NOMO-1 treated with DMSO at 0.1 percent for 48 hours (cell line): ENCODE measurements at regions not wholly inside any gene's neighbourhood (a gene's known extent, or its start where the extent isn't known, plus 50 kb on each side); places are given as distances from the start of the nearest gene placed in this dataset.
"Not testable (repeated sequence)": the region's sequence is repeated elsewhere in the genome, so short reads cannot be mapped to it uniquely, and the experiment has no call there.

Experiments
- DNase-seq: peaks from one replicate; lab custom pipeline; 2025; ENCODE audit not compliant: unreplicated experiment; lab: John Stamatoyannopoulos, UW

DNA sequence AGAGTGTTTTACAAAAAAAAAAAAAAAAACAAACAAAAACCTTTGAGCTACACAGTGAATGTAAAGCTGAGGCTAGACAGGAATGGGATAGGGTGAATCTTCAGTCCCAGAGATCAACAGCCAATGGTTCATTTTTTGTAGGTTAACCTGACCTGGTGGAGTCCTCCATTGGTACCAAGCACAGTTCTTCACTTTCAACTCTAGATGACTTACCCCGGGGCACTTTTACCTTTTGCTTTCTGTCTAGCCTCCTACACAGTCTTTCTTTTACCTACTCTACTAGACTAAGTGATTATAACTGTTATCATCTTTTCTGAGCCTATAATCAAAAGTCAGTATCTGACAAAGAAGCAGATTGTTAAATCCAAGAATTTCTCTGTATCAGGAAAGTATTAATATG, 50.9 kb downstream of the ANXA2R start:
- no peak for DNase-seq

DNA sequence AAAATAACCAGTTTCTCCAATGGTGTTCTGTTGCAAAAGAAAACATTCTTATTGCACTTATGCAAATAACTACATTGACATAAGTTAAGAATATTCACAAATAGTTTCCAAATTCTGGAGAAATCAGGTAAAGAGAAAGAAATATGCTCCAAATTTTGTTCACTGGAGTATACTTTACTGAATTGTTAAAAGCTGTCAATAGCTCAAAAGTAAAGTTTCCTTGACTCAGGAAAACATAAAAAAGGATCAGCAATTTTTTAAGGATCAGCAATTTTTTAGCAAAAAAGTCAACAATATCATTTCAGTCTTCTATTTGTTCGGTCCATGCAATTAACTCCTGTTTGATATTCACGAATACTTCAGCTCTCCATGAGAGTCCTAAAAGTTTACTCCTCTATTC, 51.6 kb downstream of the ANXA2R start:
- no peak for DNase-seq

- DNase-seq: no peak
Observed at GRCh38 chr5:42985129-42986037, 54.7 kb downstream of the ANXA2R start.

DNA sequence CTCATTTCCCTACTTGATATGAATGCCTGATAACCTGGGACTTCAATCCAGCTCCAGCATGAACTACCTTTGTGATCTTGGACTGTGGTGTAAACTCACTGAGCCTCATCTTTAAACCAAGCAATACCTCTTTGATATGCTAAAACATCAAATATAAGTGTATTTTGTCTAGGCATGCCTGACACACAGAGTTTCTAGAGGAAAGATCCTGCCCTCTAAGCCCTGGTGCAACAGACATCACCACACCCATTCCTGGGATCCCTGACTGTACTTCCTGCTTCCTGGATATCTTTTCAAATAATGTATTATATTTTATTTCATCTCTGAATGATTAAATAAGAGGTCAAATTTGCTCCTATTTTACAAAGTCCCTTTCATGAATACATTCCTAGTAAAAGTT, 55.8 kb downstream of the ANXA2R start:
- no peak for DNase-seq

- no peak for DNase-seq
Observed at GRCh38 chr5:42982107-42982622, 58.0 kb downstream of the ANXA2R start.

- DNase-seq: not testable (repeated sequence)
Observed at GRCh38 chr5:42981417-42982106, 58.6 kb downstream of the ANXA2R start.

DNA sequence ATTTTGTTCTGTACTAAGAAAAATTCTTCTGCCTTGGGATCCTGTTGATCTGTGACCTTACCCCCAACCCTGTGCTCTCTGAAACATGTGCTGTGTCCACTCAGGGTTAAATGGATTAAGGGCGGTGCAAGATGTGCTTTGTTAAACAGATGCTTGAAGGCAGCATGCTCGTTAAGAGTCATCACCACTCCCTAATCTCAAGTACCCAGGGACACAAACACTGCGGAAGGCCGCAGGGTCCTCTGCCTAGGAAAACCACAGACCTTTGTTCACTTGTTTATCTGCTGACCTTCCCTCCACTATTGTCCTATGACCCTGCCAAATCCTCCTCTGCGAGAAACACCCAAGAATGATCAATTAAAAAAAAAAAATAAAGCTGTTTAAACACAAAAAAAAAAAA, 59.1 kb downstream of the ANXA2R start:
- DNase-seq: not testable (repeated sequence)

DNA sequence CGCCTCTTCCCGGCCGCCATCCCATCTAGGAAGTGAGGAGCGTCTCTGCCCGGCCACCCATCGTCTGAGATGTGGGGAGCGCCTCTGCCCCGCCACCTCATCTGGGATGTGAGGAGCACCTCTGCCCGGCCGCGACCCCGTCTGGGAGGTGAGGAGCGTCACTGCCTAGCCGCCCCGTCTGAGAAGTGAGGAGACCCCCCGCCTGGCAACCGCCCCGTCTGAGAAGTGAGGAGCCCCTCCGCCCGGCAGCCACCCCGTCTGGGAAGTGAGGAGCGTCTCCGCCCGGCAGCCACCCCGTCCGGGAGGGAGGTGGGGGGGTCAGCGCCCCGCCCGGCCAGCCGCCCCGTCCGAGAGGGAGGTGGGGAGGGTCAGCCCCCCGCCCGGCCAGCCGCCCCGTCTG, 59.7 kb downstream of the ANXA2R start:
- not testable (repeated sequence) for DNase-seq

DNA sequence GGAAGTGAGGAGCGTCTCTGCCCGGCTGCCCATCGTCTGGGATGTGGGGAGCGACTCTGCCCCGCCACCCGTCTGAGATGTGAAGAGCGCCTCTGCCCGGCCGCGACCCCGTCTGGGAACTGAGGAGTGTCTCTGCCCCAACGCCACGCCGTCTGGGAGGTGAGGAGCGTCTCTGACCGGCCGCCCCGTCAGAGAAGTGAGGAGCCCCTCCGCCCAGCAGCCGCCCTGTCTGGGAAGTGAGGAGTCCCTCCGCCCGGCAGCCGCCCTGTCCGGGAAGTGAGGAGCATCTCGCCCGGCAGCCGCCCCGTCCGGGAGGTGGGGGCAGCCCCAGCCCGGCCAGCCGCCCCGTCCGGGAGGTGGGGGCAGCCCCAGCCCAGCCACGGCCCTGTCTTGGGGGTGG, 60.9 kb downstream of the ANXA2R start:
- DNase-seq: not testable (repeated sequence)

DNA sequence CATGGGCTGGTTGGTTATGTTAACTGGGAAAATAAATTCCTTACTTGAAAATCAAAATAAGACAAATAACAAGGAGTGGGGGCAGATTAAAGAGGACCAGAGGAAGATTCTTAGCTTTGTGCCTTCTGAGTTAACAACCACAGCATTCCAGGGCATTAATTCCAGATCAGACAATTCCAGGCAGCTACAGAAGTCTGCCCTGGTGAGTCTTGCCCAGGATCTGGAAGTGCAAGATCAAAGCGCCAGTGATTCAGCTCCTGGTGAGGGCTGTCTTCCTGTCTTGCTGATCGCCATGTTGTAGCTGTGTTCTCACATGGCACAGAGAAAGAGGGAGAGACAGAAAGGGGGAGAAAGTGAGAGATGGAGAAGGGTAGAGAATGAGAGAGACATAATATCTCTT, 65.6 kb downstream of the ANXA2R start:
- DNase-seq: no peak

DNA sequence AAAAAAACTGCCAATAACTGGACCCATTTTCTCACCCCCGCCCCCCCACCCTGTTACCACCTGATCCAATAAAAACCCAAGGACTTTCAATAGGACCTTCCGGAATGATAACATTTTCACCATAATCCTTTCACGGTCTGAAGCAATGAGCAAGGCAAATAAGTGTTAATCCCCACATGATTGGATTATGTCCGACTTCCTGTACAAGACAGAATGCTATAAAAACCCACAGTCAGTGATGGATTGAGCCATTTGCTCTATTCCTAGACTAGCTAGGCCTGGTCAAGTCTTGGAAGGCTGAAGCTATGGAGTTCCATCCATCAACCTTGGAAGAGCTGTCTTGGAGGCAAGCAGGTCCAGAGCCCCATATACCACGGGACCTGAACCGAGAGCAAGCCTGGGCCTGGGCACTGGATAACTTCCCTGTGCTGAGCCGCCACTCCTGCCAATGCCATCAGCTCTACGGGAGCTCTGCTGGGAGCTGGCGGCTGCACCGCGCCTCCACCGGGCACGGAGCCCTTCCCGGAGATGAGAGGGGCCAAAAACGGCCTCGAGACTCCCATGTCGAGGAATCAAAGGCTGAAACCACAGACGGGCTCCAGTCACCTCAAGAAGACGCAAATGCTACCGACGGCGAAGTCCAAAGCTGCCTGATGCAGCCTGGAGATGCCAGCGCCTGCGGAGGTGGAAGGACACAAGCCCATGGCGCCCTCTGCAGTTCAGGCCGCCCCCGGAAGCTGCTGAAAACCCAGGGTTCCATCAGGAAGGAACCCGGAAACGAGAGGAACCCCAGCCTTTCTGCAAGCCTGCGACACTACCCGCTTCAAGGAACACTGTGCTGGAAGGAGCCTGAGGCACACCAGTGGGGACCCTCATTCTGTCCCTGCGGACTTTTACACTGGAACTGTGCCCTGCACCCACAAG, 69.2 kb downstream of the ANXA2R start:
- DNase-seq: no peak

DNA sequence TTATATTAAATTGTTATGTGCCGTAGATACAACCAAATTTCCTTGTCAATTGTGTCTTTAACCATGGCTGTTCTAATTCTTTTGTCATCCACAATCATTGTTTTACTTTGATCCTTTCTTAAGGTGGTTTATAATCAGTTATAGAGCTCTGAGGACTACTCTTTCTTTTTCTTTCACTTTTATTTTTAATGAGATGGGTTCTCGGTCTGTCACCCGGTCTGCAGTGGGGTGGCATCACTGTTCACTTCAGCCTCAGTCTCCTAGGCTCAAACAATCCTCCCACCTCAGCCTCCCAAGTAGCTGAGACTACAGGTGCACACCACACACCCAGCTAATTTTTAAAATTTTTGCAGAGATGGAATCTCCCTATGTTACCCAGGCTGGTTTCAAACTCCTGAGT, 74.2 kb downstream of the ANXA2R start:
- DNase-seq: no peak

- no peak for DNase-seq
Observed at GRCh38 chr5:42963412-42963811, 76.7 kb downstream of the ANXA2R start.

GRCh38 chr5:42962124-42962523, 78.0 kb downstream of the ANXA2R start:
- DNase-seq: no peak

- DNase-seq: no peak
Observed at GRCh38 chr5:42960506-42960905, 79.6 kb downstream of the ANXA2R start.

DNA sequence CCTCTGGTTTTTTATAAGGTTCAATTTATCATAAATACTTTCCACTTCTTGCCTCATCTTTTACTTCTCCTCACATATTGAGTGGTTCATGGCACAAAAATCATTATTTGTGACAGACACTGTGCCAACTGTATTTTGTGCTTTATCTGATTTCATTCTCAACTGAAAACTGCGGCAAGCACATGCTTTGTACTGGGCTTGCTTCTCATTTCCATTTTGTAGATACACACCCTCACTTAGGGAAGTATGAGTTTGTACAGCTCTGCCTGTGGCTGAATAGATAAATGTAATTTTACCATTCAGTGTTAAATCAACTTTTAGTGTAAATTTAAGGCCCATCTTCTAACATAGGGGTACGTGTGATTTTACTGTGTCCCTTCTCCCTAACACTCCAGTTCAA, 83.6 kb downstream of the ANXA2R start:
- DNase-seq: no peak

- DNase-seq: no peak
Observed at GRCh38 chr5:42953041-42953440, 87.1 kb downstream of the ANXA2R start.

DNA sequence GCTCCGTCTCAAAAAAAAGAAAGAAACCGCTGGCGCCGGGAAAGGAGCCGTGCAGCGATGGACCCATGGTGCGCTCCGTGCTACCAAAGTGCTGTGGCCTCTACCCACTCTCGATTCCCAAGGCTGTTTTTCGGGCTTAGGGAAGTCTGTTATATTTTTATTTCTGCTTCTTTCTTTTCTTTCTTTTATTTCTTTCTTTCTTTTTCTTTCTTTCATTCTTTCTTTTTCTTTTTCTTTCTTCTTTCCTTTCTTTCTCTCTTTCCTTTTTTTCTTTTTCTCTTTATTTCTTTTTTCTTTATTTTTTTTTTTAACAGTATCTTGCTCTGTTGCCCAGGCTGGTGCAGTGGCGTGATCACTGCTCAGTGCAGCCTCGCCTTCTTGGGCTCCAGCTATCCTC, 87.5 kb downstream of the ANXA2R start:
- DNase-seq: no peak

- DNase-seq: peak; percentile 58
Observed at GRCh38 chr5:42951293-42951840, 88.8 kb downstream of the ANXA2R start.

GRCh38 chr5:42950456-42951292, 89.4 kb downstream of the ANXA2R start:
- DNase-seq: peak; percentile 98
